ENCODE measurements at regions not wholly inside any gene's neighbourhood (a gene's known extent, or its start where the extent isn't known, plus 50 kb on each side); places are given as distances from the start of the nearest gene placed in this dataset.

DNA sequence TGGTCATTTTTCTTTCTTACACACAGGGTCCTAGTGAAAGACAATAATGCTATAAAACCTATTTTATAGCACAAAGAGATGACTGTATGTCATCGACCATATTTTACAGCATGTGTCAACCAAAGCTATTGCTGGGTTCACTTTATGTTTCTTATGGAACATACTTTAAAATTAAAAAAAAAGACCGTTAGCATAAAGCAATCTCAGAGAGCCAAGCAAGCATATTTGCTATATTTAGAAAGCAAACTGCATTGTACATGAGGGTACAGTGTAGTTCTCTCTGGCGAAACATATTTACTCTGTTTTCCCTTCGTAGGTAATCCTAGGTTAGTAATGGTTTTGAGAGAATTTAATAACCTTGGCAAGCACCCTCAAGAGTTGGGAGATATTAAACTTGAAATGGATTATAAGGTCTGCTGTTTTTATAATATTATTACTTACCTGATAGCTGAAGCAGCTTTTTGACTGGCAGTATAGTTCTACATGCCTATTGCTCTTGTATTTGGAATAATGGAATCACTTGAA is 244.2 kb upstream of the POM121L12 start:
- H3K27me3 Mint-ChIP-seq (ENCODE audit: low read depth): no peaks in the 10 kb centered on the region
- no peaks in the 10 kb centered on the region for H3K36me3 Mint-ChIP-seq (ENCODE audit: low read depth)
- H3K27ac Mint-ChIP-seq: no peak overlapping the region
- TF ChIP-seq, protein P1, sequence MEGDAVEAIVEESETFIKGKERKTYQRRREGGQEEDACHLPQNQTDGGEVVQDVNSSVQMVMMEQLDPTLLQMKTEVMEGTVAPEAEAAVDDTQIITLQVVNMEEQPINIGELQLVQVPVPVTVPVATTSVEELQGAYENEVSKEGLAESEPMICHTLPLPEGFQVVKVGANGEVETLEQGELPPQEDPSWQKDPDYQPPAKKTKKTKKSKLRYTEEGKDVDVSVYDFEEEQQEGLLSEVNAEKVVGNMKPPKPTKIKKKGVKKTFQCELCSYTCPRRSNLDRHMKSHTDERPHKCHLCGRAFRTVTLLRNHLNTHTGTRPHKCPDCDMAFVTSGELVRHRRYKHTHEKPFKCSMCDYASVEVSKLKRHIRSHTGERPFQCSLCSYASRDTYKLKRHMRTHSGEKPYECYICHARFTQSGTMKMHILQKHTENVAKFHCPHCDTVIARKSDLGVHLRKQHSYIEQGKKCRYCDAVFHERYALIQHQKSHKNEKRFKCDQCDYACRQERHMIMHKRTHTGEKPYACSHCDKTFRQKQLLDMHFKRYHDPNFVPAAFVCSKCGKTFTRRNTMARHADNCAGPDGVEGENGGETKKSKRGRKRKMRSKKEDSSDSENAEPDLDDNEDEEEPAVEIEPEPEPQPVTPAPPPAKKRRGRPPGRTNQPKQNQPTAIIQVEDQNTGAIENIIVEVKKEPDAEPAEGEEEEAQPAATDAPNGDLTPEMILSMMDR (IDR thresholded peaks at IDR 0.05; ENCODE audit: unreplicated experiment in 3 of 3): no peak
- peaks cover 1% of the 10 kb centered on the region for H3K4me1 Mint-ChIP-seq
- H3K9me3 Mint-ChIP-seq: no peaks in the 10 kb centered on the region
- H3K4me3 Mint-ChIP-seq: no peak overlapping the region

DNA sequence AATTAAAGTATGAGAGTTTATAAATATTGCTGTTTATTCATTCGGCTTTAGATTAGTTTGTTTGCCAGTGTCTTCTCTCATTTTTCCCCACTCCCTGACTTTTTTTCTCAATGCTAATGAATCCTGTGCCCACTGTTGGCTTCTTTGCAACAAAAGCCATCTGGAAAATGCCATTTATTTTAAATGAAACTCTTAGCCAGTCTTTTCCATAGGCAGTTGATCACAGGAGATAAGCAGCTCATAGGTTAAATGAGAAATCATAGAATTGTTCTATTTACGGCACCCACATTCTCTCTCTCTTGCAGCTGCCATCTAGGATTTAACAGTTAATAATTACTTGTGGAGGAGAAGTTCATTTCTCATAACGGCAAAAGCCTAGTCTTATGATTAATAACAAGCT is 249.3 kb upstream of the POM121L12 start:
- H3K4me3 Mint-ChIP-seq: no peak overlapping the region
- no peaks in the 10 kb centered on the region for H3K27me3 Mint-ChIP-seq (ENCODE audit: low read depth)
- H3K36me3 Mint-ChIP-seq (ENCODE audit: low read depth): no peaks in the 10 kb centered on the region
- H3K27ac Mint-ChIP-seq: no peak overlapping the region
- no peaks in the 10 kb centered on the region for H3K9me3 Mint-ChIP-seq
- H3K4me1 Mint-ChIP-seq: peaks cover 7% of the 10 kb centered on the region
- TF ChIP-seq, protein P1 (IDR thresholded peaks at IDR 0.05; ENCODE audit: unreplicated experiment in 3 of 3): no peak

DNA sequence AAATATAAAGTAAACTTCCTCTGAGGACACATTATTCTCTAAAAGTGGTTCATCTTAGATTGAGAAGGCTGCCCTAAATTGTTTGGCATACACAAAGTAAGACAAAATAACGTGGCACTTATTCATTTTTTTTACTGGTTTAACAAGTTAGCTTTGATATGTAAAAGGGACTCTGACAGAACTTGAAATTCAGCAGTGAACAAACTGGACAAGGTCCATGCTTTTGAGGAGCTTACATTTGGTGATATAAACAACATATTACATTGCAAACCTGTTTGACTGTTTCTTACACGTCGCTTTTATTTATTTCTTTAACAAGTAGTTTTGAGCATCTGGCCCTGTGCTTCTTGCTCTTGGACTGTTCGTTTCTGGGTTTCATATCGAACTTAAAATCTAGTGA is 253.1 kb upstream of the POM121L12 start:
- Mint-ChIP-seq H3K9me3 (no peaks in the 10 kb centered on the region), H3K4me1 (peaks cover 7% of the 10 kb centered on the region), H3K4me3 (no peak overlapping the region), H3K27me3 (ENCODE audit: low read depth) (no peaks in the 10 kb centered on the region), H3K36me3 (ENCODE audit: low read depth) (no peaks in the 10 kb centered on the region), H3K27ac (no peak overlapping the region)
- TF ChIP-seq, protein P1 (IDR thresholded peaks at IDR 0.05; ENCODE audit: unreplicated experiment in 3 of 3): no peak

DNA sequence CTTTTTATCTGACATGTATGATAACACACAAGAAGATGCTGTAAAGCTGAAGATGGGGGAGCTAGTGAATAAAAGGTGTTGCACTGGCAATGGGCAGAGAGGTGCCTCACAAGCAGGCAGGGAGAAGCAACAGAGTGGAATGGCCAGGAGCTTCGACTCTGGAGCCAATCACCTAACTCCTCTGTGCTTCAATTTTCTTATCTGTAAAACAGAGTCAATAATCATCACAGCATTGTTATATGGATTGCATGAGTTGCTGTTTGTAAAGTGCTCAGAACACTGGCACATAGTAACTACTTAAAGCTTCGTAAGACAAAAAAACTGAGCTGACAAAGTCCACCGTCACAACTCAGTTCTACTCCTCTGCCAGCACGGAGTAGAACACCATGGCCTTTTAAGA is 254.2 kb upstream of the POM121L12 start:
- Mint-ChIP-seq H3K4me1 (peaks cover 6% of the 10 kb centered on the region), H3K27me3 (ENCODE audit: low read depth) (no peaks in the 10 kb centered on the region), H3K27ac (no peak overlapping the region), H3K4me3 (no peak overlapping the region), H3K36me3 (ENCODE audit: low read depth) (no peaks in the 10 kb centered on the region), H3K9me3 (no peaks in the 10 kb centered on the region)
- TF ChIP-seq, protein P1 (IDR thresholded peaks at IDR 0.05; ENCODE audit: unreplicated experiment in 3 of 3): no peak

DNA sequence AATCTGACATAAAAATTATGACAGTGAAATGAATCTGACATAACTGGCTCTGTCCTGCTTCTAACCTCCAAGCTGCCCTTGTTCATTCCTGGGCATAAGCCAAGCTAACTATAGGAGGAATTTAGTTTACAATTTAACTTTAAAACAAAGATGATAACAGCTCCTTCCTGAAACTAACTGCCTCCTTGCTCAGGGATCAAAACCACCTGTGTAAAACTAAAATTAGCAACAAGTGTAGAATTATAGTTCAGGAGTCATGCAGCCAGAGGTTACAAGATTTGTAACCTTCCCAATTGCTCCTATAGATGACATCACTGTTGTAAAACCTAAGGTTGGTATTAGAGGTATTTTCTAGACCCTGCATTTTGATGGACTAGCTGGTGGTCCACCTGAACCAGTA is 256.4 kb upstream of the POM121L12 start:
- Mint-ChIP-seq H3K9me3 (no peaks in the 10 kb centered on the region), H3K4me1 (peaks cover 6% of the 10 kb centered on the region), H3K27ac (no peak overlapping the region), H3K4me3 (no peak overlapping the region), H3K27me3 (ENCODE audit: low read depth) (no peaks in the 10 kb centered on the region), H3K36me3 (ENCODE audit: low read depth) (no peaks in the 10 kb centered on the region)
- TF ChIP-seq, protein P1 (IDR thresholded peaks at IDR 0.05; ENCODE audit: unreplicated experiment in 3 of 3): no peak

DNA sequence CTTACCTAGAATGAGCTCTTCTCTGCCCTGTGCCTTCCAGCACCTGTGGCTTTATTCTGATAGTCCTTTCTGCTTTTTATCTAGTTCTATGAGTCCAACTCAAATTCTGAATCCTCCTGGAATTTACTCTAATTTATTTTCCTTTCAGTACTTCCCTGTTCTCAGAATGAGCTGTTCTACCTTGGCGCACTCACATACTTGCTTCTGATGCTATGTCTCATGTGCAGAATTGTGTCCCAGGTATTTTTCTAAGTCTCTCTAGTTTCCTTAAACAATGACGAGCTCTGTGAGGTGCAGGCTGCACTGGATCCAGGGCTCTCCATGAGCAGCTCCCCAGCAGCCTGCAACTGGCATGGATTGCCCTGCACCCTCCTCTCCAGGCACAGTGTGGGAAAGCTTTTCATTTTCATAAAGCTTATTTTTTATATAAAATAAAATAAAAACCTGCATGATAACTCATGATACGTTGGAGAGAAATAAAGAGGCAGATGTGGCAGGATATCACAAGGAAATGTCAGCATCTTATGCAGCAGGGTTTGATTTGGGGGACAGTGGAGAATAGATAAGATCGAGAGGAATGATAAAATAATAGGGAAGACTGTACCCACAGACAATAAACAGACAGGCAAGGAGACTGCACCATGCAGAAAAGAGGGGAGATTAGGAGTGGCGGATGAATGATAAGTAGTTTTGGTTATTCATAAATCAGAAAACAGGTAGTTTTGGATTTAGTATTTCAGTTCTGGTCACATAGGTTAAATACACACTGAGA is 258.2 kb upstream of the POM121L12 start:
- H3K9me3 Mint-ChIP-seq: no peaks in the 10 kb centered on the region

More for the DNA sequence above, 258.2 kb upstream of the POM121L12 start:
- H3K27ac Mint-ChIP-seq: no peak overlapping the region
- H3K27me3 Mint-ChIP-seq (ENCODE audit: low read depth): no peaks in the 10 kb centered on the region
- H3K4me3 Mint-ChIP-seq: no peak overlapping the region
- TF ChIP-seq, protein P1 (IDR thresholded peaks at IDR 0.05; ENCODE audit: unreplicated experiment in 3 of 3): no peak
- H3K4me1 Mint-ChIP-seq: peaks cover 6% of the 10 kb centered on the region
- H3K36me3 Mint-ChIP-seq (ENCODE audit: low read depth): no peaks in the 10 kb centered on the region
